ENCODE measurements at regions not wholly inside any gene's neighbourhood (a gene's known extent, or its start where the extent isn't known, plus 50 kb on each side); places are given as distances from the start of the nearest gene placed in this dataset.

- DNase-seq (ENCODE audit: low read depth), result no peak
- no peak overlapping the region for H3K4me3 ChIP-seq (ENCODE audit: low read length)
- no peak for TF ChIP-seq CTCF (conservative IDR thresholded peaks at IDR 0.05; ENCODE audit: low read depth, low read length)
These were observed 59.7 kb upstream of the ADAM23 start for GRCh38 chr2:206383669-206384068.

- DNase-seq (ENCODE audit: low read depth), result no peak
- H3K4me3 ChIP-seq (ENCODE audit: low read length), result no peak overlapping the region
- TF ChIP-seq CTCF (conservative IDR thresholded peaks at IDR 0.05; ENCODE audit: low read depth, low read length), result no peak
These were observed 55.5 kb upstream of the ADAM23 start for GRCh38 chr2:206387808-206388207.

GRCh38 chr2:206388698-206389097 is 54.6 kb upstream of the ADAM23 start:
- no peak overlapping the region for H3K4me3 ChIP-seq (ENCODE audit: low read length)
- no peak for TF ChIP-seq CTCF (conservative IDR thresholded peaks at IDR 0.05; ENCODE audit: low read depth, low read length)
- no peak for DNase-seq (ENCODE audit: low read depth)

- TF ChIP-seq CTCF (conservative IDR thresholded peaks at IDR 0.05; ENCODE audit: low read depth, low read length), result no peak
- DNase-seq (ENCODE audit: low read depth), result no peak
- no peak overlapping the region for H3K4me3 ChIP-seq (ENCODE audit: low read length)
These were observed 54.2 kb upstream of the ADAM23 start for GRCh38 chr2:206389164-206389563.

- H3K4me3 ChIP-seq (ENCODE audit: low read length), result no peak overlapping the region
- no peak for DNase-seq (ENCODE audit: low read depth)
- no peak for TF ChIP-seq CTCF (conservative IDR thresholded peaks at IDR 0.05; ENCODE audit: low read depth, low read length)
These were observed 53.2 kb upstream of the ADAM23 start for GRCh38 chr2:206390181-206390580.

- TF ChIP-seq CTCF (conservative IDR thresholded peaks at IDR 0.05; ENCODE audit: low read depth, low read length), result peak; percentile 69
- no peak for DNase-seq (ENCODE audit: low read depth)
- H3K4me3 ChIP-seq (ENCODE audit: low read length), result no peak overlapping the region
These were observed 51.2 kb upstream of the ADAM23 start for GRCh38 chr2:206392118-206392517.

Data from retinal pigment epithelial cell (primary cell).